ENCODE measurements at regions not wholly inside any gene's neighbourhood (a gene's known extent, or its start where the extent isn't known, plus 50 kb on each side); places are given as distances from the start of the nearest gene placed in this dataset.
A peak's percentile ranks its signal among the peaks of the same experiment; 100 is the strongest.

DNA sequence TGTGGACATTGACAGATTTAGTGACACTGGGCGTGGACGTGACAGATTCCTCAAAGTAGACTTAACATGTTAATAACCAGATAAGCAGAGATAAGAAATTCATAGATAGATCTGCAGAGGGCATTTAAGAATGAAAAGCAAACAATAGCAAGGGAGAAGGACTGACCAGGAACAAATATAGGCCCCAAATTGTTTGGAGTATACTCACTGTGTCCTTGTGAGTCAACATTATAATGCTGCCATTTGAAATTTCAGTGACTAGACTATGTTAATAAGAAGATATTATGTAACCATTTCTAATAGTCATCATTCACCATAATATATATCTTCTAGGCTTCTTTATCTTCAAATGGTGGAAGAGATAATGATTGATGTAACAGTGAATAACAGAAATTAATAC, 78.1 kb upstream of the SLC38A11 start:
- DNase-seq (ENCODE audit: low spot score), result no peak

DNA sequence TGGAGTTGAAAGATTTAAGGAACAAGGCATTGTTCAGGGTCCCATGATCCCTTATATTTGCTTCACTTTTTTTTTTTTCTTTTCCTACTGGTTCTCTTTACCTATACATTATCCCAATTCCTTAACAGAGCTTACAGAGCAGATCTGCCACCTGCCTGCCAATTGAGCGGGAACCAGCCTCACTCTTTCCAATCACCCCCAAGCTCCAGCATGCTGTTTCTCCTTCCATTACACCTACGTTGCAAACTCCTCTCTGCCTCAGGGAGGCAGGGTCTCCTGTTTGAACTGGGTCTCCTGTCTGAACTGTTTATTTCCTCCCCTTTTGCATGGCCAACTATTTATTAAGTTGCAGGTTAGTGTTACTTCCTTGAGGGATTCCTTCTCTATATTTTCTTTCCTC, 77.2 kb upstream of the SLC38A11 start:
- no peak for DNase-seq (ENCODE audit: low spot score)

DNA sequence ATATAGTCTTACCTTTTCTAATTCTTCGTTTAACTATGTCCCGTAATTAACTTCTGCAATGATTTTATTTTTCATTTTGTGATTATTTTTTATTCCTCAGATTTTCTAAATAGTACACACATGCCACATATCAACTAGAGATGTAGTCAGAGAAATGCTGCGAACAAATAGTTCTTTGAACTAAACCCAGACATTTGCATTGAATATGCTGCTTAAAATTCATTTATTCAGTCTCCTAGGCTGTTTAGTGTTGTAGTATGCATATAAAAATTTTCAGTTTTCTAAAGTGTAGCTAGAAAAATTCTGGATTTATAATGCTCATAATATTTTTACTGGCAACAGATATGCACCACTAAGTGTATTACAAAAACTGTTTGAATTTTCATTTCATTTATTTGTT, 68.9 kb upstream of the SLC38A11 start:
- DNase-seq (ENCODE audit: low spot score), result no peak

DNA sequence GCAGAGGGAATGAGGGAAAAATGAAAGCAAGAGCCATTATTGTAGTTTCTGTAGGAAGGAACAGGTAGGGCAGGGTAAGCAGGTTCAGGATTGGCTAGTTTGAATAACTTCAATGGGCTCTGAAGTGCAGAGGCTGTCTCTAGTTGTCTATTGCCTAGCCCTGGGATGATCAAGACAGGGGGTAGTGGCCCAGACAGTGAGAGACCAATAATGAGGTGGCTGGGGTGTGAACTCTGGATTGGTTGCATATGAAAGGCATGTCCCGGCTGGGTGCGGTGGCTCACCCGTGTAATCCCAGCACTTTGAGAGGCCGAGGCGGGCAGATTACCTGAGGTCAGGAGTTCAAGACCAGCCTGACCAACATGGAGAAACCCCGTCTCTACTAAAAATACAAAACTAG, 67.5 kb upstream of the SLC38A11 start:
- DNase-seq (ENCODE audit: low spot score), result no peak

DNA sequence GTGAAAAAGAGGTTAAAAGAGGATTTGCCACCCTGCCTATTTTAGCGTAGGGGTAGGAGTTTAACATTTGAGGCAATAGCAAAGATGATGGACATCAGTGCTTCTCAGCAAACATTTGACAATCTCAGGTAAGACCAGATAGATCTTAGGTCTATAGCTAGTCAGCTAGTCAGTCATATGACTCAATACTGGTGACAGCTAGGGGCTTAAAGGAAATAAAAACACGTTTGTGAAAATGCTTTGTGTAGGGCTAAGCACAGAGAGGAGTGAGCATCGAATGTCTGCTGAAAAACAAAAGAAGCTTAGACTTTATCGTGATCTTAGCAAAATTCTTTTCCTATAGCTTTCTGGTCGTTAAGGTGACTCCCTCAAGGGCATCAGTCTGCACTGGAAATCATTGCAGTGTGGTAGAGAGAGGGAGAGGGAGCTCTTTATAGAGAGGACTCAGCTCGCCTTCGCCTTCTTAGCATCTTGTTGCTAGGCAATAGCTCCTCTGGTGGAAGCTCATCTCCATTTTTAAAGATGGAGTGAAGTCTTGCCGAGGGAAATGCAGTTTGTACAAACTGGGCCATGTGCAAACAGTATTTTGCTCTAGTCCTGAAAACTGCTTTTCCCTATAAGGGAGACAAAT, 62.8 kb upstream of the SLC38A11 start:
- DNase-seq (ENCODE audit: low spot score), result no peak

DNA sequence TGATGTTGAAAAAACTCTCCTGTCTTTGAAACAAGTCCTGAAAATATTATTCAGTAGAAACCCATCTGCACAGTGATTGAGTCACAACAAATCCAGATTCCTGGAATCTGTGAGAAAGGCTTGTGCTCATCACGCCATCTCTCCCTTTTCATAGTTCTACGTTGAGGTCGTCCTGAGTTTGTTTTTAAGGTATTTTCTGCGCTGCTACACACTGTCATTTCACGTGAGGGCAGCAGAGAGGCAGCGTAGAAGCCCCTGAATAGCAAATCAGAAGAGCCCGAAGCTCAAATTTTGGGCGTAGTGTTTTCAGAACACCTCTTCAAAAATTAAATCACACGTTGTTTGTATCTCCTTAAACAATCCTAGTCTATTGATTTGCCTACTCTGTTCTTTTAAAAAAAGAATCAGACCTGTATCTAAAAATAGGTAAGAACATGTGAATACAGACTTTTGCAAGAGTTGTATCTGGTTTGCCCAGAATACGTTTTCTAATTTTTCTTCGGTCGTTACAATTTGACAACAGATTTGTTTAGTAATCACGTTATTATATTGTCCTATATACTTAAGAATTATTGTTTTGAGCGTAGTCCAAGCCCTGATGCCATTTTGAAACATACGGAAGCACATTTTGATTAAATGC, 61.6 kb upstream of the SLC38A11 start:
- peak; percentile 48 for DNase-seq (ENCODE audit: low spot score)

DNA sequence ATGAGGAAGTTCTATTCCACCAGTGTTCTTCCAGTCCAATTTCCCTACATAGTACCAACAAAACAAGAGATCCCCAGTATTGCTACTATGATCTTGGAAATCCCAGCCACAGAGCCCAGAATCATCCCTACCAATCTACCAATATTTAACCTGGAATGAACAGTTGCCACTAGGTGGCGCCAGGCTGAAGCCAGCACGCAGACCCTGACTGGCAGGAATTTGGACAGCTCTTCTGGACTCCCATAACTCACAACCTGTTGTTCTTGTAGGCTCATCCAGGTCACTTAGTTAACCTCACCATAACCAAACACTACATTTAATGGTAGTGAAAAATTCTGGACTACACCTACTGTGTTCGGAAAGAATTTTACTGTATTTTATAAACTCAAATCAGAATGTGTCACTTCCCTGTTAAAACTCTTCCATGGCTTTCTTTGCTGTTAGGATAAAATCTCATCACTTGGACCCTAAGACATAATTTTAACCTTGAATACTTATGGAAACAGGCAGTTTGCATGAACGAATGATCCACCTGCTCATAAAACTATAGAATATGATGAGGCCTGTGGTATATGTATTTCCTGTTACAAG, 59.8 kb upstream of the SLC38A11 start:
- peak; percentile 51 for DNase-seq (ENCODE audit: low spot score)

DNA sequence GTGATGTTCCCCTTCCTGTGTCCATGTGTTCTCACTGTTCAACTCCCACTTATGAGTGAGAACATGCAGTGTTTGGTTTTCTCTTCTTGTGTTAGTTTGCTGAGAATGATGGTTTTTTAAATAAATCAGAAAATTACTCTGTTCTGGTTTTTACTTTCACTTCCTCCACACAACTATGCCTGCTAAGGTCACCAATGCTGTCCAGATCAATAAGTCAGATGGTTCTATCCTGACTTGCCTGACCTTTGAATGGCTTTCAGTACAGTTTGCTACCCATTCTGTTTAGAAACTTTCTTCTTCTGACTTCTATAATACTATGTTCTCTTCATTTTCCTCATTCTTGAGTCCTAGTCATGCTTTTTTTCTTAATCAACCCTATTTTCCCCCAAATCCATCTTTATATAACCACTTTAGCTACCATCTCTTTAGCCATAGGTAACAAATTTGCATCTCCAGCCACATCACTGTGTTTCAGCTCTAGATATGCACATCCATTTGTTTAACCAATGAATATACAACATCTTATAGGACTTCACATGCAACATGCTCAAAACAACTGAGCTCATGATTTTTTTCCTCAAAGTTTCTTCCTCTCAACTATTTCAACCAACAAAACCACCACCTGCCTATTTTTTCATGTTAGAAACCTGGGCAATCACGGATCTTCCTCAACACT, 58.8 kb upstream of the SLC38A11 start:
- no peak for DNase-seq (ENCODE audit: low spot score)

DNA sequence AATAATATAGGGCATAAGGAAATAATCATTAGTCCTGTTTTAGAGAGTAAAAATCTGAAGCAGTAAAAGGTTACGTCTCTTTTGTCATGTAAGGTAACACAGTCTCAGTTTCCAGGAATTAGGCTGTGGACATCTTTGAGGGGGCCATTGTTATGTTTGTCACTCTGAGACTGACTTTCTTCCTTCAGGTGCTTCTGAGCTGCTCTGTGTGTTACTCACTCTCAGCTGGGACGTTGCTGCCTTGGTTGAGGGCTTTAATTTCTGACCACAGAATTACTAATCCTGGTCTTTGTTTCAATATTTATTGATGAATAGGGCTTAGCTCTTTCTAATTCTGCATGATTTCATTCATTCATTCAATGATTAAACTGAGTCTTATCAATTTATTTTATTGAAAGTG, 55.9 kb upstream of the SLC38A11 start:
- DNase-seq (ENCODE audit: low spot score), result no peak

DNA sequence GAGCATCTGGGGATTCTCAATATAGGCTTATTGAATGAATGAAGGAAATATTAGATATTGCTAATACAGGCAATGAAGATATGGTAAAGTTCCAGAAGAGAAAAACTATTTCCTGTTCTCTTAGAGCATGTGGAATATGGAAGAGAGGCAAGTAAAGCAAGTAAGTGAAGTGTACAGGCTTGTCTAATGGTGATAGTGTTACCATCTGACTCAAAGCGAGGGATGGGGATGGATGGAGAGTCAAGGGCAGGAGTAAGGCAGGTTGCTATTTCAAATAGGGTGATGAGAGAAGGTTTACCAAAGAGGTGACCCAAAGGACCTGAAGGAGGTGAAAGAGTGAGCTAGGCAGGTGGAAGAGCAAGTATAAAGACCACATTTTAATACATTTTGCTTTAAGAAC, 55.2 kb upstream of the SLC38A11 start:
- no peak for DNase-seq (ENCODE audit: low spot score)

DNA sequence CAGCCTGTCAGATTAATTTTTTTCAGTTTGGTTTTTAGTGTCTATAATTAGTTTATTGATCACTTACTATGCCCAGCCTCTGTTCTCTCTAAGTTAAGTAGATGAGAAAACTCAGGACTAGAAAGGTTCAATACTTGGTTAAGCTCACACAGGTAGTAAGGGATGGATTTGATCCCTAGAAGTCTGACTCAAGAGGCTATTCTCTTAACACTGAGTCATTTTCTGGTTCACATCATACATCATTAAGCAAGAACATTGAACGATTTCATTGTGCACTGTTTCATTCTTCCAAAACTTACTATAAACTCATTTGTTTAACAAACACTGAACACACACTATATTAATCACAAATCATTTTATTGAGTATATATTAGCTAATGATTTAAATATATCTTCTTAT, 54.1 kb upstream of the SLC38A11 start:
- no peak for DNase-seq (ENCODE audit: low spot score)

DNA sequence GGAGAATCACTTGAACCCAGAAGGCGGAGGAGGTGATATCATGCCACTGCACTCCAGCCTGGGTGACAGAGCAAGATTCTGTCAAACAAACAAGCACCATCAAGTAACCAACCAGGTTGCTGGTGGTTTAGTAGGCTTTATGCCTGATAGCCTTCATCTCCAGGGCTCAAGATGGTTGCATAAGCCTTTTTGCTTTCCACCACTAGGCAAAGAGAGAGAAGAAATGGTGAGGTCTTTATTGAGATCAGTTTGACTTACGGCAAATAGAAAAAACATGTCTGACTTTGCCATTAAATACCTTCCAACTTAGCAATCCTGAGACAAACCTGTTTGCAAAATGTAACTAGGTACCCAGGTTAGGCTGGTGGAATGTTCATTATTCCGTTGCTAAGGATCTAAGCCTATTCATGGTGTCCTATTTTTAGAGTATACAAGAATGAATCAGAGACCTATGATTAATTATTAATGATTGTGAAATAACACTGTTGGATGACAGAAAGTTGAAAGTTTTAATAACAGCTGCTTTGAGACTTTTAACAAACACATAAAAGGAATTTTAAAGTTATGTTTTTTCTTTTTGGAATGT, 53.5 kb upstream of the SLC38A11 start:
- DNase-seq (ENCODE audit: low spot score), result no peak

DNA sequence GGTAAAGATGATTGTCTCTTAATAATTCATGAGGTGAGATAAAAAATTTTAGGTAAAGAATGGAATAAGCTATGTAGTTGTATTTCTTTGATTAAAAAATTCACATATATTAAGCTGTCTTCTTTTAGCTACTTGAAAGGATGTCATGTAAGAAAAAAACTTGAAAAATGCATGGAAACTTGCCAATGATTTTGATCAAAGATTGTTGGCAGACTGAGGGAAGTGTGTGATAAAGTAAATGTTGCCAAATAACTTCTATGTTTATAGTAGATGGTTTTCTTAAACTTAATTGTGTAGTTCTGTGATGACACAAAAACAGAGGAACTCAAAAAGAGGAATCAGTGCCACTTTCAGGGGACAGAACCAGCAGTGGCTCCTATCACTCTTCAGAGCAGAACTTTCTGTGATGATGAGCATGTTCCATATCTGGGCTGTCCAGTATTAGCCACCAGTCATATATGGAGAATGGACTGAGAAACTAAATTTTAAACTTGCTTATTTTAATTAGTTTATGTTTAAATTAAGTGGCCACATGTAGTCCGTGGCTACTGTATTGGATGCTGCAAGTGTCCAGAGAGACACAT, 51.9 kb upstream of the SLC38A11 start:
- DNase-seq (ENCODE audit: low spot score), result no peak
